ENCODE measurements at regions not wholly inside any gene's neighbourhood (a gene's known extent, or its start where the extent isn't known, plus 50 kb on each side); places are given as distances from the start of the nearest gene placed in this dataset.

DNA sequence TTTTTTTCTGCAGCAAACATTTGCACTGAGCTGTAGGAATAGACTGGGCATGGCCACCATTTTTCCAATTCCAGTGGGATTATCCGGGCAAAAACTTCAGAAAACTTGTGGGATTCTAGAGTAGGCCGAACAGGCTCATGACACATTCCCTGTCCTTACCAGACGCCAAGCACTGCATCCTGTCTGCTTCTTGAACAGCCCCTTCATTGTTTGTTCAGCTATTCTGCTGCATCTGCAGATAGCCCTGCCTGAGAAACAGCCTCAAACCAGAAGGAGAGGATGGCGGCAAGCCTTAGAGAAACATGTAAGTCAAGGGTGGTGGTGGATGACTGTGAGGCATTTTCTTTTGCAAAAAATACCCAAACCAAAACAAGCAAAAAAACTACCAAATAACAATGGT lies 111.8 kb upstream of the NTRK2 start:
- Histone ChIP-seq H3K79me2 (ENCODE audit: insufficient read depth, low read length) (no peaks in the 10 kb centered on the region), H2AFZ (ENCODE audit: low read depth, low read length, poor library complexity, severe bottlenecking) (no peak overlapping the region), H4K20me1 (ENCODE audit: insufficient read depth) (no peaks in the 10 kb centered on the region), H3K4me2 (ENCODE audit: low read length) (no peak overlapping the region), H3K27ac (ENCODE audit: low read depth, low read length) (no peak overlapping the region), H3K4me3 (replicated peaks in 1 of 2; ENCODE audit: low read depth in 1 of 2, low read length in 2 of 2) (no peak overlapping the region), H3K36me3 (ENCODE audit: control insufficient read depth in 1 of 2, insufficient read depth in 2 of 2, low read length in 2 of 2) (no peaks in the 10 kb centered on the region), H3K9ac (ENCODE audit: low read length) (no peak overlapping the region), H3K27me3 (ENCODE audit: insufficient read depth, low read length) (no peaks in the 10 kb centered on the region), H3K9me2 (ENCODE audit: insufficient read depth) (no peaks in the 10 kb centered on the region), H3K4me1 (ENCODE audit: control insufficient read depth in 1 of 2, insufficient read depth in 2 of 2, low read length in 2 of 2) (no peaks in the 10 kb centered on the region), H3K9me3 (ENCODE audit: control insufficient read depth in 1 of 2, insufficient read depth in 1 of 2, low read depth in 1 of 2, low read length in 2 of 2) (no peaks in the 10 kb centered on the region)
- DNase-seq (ENCODE audit: low read depth, low spot score) (no peak), ATAC-seq (no peak)
- ChIA-PET CTCF (no interaction called here), RAD21 (ENCODE audit: low non-redundant PET in 1 of 2, low total read pairs in 2 of 2, uncharacterized antibody in 2 of 2, unreplicated experiment in 2 of 2) (no interaction called here), POLR2A (no interaction called here)
- TF ChIP-seq TCF7L2 (IDR thresholded peaks at IDR 0.05; ENCODE audit: borderline replicate concordance, extremely low read depth, insufficient read depth, insufficient read length), result no peak
- TF ChIP-seq, protein P1, sequence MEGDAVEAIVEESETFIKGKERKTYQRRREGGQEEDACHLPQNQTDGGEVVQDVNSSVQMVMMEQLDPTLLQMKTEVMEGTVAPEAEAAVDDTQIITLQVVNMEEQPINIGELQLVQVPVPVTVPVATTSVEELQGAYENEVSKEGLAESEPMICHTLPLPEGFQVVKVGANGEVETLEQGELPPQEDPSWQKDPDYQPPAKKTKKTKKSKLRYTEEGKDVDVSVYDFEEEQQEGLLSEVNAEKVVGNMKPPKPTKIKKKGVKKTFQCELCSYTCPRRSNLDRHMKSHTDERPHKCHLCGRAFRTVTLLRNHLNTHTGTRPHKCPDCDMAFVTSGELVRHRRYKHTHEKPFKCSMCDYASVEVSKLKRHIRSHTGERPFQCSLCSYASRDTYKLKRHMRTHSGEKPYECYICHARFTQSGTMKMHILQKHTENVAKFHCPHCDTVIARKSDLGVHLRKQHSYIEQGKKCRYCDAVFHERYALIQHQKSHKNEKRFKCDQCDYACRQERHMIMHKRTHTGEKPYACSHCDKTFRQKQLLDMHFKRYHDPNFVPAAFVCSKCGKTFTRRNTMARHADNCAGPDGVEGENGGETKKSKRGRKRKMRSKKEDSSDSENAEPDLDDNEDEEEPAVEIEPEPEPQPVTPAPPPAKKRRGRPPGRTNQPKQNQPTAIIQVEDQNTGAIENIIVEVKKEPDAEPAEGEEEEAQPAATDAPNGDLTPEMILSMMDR (IDR thresholded peaks at IDR 0.05 in 2 of 3, conservative IDR thresholded peaks at IDR 0.05 in 1 of 3; ENCODE audit: borderline replicate concordance in 1 of 3, insufficient read depth in 1 of 3, low read depth in 2 of 3, low read length in 2 of 3), result no peak
- no peak for TF ChIP-seq YY1 (IDR thresholded peaks at IDR 0.05; ENCODE audit: extremely low read depth, insufficient replicate concordance, low read depth, low read length)
- no peak for TF ChIP-seq EZH2 (IDR thresholded peaks at IDR 0.05)
- TF ChIP-seq ZNF274 (IDR thresholded peaks at IDR 0.05; ENCODE audit: low read depth, low read length), result no peak
- TF ChIP-seq ZFX (IDR thresholded peaks at IDR 0.05), result no peak
- TF ChIP-seq SRF (IDR thresholded peaks at IDR 0.05; ENCODE audit: low read depth), result no peak
- TF ChIP-seq, protein P2, sequence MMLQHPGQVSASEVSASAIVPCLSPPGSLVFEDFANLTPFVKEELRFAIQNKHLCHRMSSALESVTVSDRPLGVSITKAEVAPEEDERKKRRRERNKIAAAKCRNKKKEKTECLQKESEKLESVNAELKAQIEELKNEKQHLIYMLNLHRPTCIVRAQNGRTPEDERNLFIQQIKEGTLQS (IDR thresholded peaks at IDR 0.05), result no peak
- TF ChIP-seq SIN3A (IDR thresholded peaks at IDR 0.05; ENCODE audit: low read depth), result no peak
- TF ChIP-seq, protein P3, sequence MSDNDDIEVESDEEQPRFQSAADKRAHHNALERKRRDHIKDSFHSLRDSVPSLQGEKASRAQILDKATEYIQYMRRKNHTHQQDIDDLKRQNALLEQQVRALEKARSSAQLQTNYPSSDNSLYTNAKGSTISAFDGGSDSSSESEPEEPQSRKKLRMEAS (IDR thresholded peaks at IDR 0.05), result no peak
- BruUV-seq (replicated peaks), result no TSS peak
- intact Hi-C loops (cut with micrococcal nuclease), result no loop called here

Data from HCT116 (cell line).